Glutamatergic neuron (in vitro differentiated cells): ENCODE measurements at regions not wholly inside any gene's neighbourhood (a gene's known extent, or its start where the extent isn't known, plus 50 kb on each side); places are given as distances from the start of the nearest gene placed in this dataset.

ENCODE experiments used
- DNase-seq: peaks from one replicate; pipeline ENCODE4 v3.0.0; 2022
- H3K27ac Mint-ChIP-seq: one replicate; pipeline ENCODE4 v1.8.0; 2020; ENCODE audit warnings: mild to moderate bottlenecking, mixed read lengths, inconsistent platforms; ENCODE audit not compliant: unreplicated experiment
- H3K27me3 Mint-ChIP-seq: one replicate; pipeline ENCODE4 v1.8.0; 2020; ENCODE audit warnings: mild to moderate bottlenecking, moderate library complexity, mixed read lengths, inconsistent platforms; ENCODE audit not compliant: unreplicated experiment
- H3K36me3 Mint-ChIP-seq: one replicate; pipeline ENCODE4 v1.8.0; 2020; ENCODE audit warnings: mild to moderate bottlenecking, mixed read lengths, inconsistent platforms; ENCODE audit not compliant: unreplicated experiment
- H3K4me1 Mint-ChIP-seq: one replicate; pipeline ENCODE4 v1.8.0; 2020; ENCODE audit warnings: mild to moderate bottlenecking, low read depth, mixed read lengths, inconsistent platforms; ENCODE audit not compliant: unreplicated experiment
- H3K4me3 Mint-ChIP-seq: one replicate; pipeline ENCODE4 v1.8.0; 2020; ENCODE audit warnings: mild to moderate bottlenecking, mixed read lengths, inconsistent platforms; ENCODE audit not compliant: unreplicated experiment
- H3K9me3 Mint-ChIP-seq: one replicate; pipeline ENCODE4 v1.8.0; 2020; ENCODE audit warnings: mild to moderate bottlenecking, moderate library complexity, mixed read lengths, inconsistent platforms; ENCODE audit not compliant: unreplicated experiment
- CTCF ChIP-seq: fragments of 200-600 bp; sonication (generic); IDR thresholded peaks from one replicate; pipeline ENCODE4 v1.5.0; 2021; ENCODE audit not compliant: partially characterized antibody, unreplicated experiment

GRCh38 chr6:7664003-7664402, 61.9 kb upstream of the BMP6 start:
- Mint-ChIP-seq H3K9me3 (no peaks in the 10 kb centered on the region), H3K36me3 (no peaks in the 10 kb centered on the region), H3K4me3 (no peak overlapping the region), H3K27me3 (peaks cover 4% of the 10 kb centered on the region), H3K27ac (no peak overlapping the region), H3K4me1 (peaks cover 4% of the 10 kb centered on the region)
- no peak for TF ChIP-seq CTCF
- DNase-seq = no peak

- Mint-ChIP-seq H3K36me3 (no peaks in the 10 kb centered on the region), H3K27ac (no peak overlapping the region), H3K27me3 (peaks cover 2% of the 10 kb centered on the region), H3K4me3 (no peak overlapping the region), H3K4me1 (peaks cover 3% of the 10 kb centered on the region), H3K9me3 (no peaks in the 10 kb centered on the region)
- DNase-seq = no peak
- no peak for TF ChIP-seq CTCF
Measured at GRCh38 chr6:7668936-7669335, 57.0 kb upstream of the BMP6 start.

GRCh38 chr6:7669742-7670141, 56.2 kb upstream of the BMP6 start:
- TF ChIP-seq CTCF = no peak
- DNase-seq = no peak
- Mint-ChIP-seq H3K9me3 (no peaks in the 10 kb centered on the region), H3K36me3 (no peaks in the 10 kb centered on the region), H3K27ac (no peak overlapping the region), H3K27me3 (peaks cover 2% of the 10 kb centered on the region), H3K4me3 (no peak overlapping the region), H3K4me1 (peaks cover 3% of the 10 kb centered on the region)

- no peaks in the 10 kb centered on the region for H3K36me3 Mint-ChIP-seq
- peaks cover 2% of the 10 kb centered on the region for H3K27me3 Mint-ChIP-seq
- DNase-seq = no peak
- peaks cover 3% of the 10 kb centered on the region for H3K4me1 Mint-ChIP-seq
- no peak overlapping the region for H3K4me3 Mint-ChIP-seq
- no peaks in the 10 kb centered on the region for H3K9me3 Mint-ChIP-seq
- TF ChIP-seq CTCF = no peak
- H3K27ac Mint-ChIP-seq = no peak overlapping the region
Measured at GRCh38 chr6:7671076-7671475, 54.8 kb upstream of the BMP6 start.

- Mint-ChIP-seq H3K4me3 (no peak overlapping the region), H3K4me1 (peaks cover 3% of the 10 kb centered on the region), H3K36me3 (no peaks in the 10 kb centered on the region), H3K27me3 (peaks cover 2% of the 10 kb centered on the region), H3K9me3 (no peaks in the 10 kb centered on the region), H3K27ac (no peak overlapping the region)
- DNase-seq = no peak
- no peak for TF ChIP-seq CTCF
Measured at GRCh38 chr6:7671581-7671980, 54.3 kb upstream of the BMP6 start.
